Lower leg skin (tissue), 3 donors: ENCODE measurements at regions not wholly inside any gene's neighbourhood (a gene's known extent, or its start where the extent isn't known, plus 50 kb on each side); places are given as distances from the start of the nearest gene placed in this dataset.

Experiments used
- CTCF ChIP-seq, 3 donors: fragments of 450-650 bp; IDR thresholded peaks; one replicate each; pipeline ENCODE4 v1.5.1; 2016; ENCODE audit warnings: antibody characterized with exemption in 3 of 3, mild to moderate bottlenecking in 3 of 3, moderate library complexity in 2 of 3
- POLR2A ChIP-seq, 2 donors: fragments of 450-650 bp; IDR thresholded peaks; one replicate each; pipeline ENCODE4 v1.6.1; 2016 to 2017; ENCODE audit warnings: antibody characterized with exemption in 2 of 2, mild to moderate bottlenecking in 1 of 2, moderate library complexity in 1 of 2

- TF ChIP-seq CTCF (IDR thresholded peaks at IDR 0.05) (no peak), POLR2A (IDR thresholded peaks at IDR 0.05) (no peak)
Observed at GRCh38 chr10:11687357-11687771, 54.8 kb upstream of the ECHDC3 start.
